ENCODE measurements at regions not wholly inside any gene's neighbourhood (a gene's known extent, or its start where the extent isn't known, plus 50 kb on each side); places are given as distances from the start of the nearest gene placed in this dataset.

DNA sequence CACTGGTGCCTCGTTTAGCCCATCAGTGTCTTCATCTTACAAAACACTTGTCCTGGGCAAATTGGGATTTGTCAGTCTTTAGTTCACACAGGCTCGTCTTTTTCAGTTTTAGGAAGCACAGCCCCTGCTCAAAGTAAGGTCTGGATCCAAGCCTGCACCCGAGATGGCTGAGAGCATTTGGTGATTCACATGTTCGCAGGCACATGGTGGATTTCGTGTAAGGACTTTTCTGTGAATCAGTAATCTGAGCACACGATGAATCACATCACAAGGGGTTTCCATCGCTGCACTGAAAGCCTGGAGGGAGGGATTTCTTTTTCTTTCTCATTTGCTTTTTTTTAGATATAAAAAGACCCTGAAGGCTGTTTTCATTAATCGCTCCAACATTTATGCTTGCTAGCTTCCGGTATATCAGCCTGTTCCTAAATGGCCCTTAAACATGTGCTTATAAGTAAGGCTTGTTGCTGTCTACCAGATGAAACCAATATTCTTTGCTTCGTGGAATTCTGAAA, 435.6 kb upstream of the ATP10A start:
- Histone ChIP-seq H3K9me3 (ENCODE audit: low read depth) (no peaks in the 10 kb centered on the region), H3K4me3 (no peak overlapping the region), H3K36me3 (no peaks in the 10 kb centered on the region), H3K27me3 (no peaks in the 10 kb centered on the region), H3K27ac (no peak overlapping the region), H3K4me1 (ENCODE audit: low read depth) (peaks cover 6% of the 10 kb centered on the region)
- TF ChIP-seq, protein P1, sequence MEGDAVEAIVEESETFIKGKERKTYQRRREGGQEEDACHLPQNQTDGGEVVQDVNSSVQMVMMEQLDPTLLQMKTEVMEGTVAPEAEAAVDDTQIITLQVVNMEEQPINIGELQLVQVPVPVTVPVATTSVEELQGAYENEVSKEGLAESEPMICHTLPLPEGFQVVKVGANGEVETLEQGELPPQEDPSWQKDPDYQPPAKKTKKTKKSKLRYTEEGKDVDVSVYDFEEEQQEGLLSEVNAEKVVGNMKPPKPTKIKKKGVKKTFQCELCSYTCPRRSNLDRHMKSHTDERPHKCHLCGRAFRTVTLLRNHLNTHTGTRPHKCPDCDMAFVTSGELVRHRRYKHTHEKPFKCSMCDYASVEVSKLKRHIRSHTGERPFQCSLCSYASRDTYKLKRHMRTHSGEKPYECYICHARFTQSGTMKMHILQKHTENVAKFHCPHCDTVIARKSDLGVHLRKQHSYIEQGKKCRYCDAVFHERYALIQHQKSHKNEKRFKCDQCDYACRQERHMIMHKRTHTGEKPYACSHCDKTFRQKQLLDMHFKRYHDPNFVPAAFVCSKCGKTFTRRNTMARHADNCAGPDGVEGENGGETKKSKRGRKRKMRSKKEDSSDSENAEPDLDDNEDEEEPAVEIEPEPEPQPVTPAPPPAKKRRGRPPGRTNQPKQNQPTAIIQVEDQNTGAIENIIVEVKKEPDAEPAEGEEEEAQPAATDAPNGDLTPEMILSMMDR (IDR thresholded peaks at IDR 0.05; ENCODE audit: low read depth, low read length), result no peak
- no peak for DNase-seq (ENCODE audit: low read depth in 1 of 2, low spot score in 1 of 2)

DNA sequence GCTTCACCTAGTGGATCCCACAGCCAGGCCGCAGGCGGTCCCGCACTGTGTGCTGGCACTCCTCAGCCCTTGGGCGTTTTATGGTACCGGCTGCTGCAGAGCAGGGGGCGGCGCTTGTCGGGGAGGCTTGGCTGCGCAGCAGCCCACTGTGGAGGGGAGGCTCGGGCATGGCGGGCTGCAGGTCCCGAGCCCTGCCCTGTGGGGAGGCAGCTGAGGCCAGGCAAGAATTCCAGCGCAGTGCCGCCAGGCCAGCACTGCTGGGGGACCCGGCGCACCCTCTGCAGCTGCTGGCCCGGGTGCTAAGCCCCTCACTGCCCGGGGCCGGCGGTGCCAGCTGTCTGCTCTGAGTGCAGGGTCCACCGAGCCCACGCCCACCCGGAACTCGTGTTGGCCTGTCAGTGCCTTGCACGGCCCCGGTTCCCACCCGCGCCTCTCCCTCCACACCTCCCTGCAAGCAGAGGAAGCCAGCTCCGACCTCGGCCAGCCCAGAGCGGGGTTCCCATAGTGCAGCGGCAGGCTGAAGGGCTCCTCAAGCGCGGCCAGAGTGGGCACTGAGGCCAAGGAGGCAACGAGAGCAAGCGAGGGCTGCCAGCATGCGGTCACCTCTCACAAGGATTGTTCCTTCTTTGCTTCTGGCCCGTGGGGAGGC, 435.0 kb upstream of the ATP10A start:
- Histone ChIP-seq H3K4me3 (no peak overlapping the region), H3K27me3 (no peaks in the 10 kb centered on the region), H3K27ac (no peak overlapping the region), H3K4me1 (ENCODE audit: low read depth) (peaks cover 6% of the 10 kb centered on the region), H3K9me3 (ENCODE audit: low read depth) (no peaks in the 10 kb centered on the region), H3K36me3 (no peaks in the 10 kb centered on the region)
- no peak for DNase-seq (ENCODE audit: low read depth in 1 of 2, low spot score in 1 of 2)
- TF ChIP-seq, protein P1 (IDR thresholded peaks at IDR 0.05; ENCODE audit: low read depth, low read length), result no peak

DNA sequence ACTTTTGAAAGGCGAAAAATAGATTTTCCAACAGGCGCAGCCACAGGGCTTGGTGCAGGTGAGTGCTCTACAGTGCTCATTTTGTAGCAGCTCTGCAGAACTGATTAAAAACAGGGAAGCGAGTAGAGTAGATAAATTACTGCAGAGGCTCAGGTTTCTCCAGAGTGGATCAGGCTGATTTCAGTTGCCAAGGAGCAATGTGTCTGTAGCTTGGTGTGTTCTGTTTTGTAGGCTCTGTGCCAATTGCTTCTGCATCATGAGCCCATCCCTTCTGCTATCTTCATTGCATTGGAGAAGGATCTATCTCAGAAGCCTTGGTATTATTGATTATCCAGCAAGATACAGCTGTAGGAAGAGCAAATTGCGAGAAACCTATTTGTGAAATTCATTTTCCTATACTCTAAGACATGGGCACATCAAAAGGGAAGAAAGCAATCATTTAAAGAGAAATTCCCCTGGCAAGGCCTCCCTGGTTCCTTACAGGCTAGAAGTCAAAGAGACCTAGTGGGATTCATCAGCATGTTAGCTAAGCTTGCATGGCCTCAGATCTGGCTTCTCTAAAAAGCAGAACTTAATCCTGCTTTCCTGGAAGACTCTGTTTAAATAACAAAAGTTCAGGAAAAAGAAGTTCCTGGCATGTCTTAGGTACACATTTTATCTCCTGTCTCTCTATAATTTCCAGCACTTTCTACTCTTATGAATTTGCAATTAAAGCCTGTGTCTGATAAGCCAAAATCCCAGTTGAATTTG, 432.4 kb upstream of the ATP10A start:
- Histone ChIP-seq H3K27ac (no peak overlapping the region), H3K36me3 (no peaks in the 10 kb centered on the region)
- DNase-seq (ENCODE audit: low read depth in 1 of 2, low spot score in 1 of 2), result peak in 1 of 2 donors; percentile 20

DNA sequence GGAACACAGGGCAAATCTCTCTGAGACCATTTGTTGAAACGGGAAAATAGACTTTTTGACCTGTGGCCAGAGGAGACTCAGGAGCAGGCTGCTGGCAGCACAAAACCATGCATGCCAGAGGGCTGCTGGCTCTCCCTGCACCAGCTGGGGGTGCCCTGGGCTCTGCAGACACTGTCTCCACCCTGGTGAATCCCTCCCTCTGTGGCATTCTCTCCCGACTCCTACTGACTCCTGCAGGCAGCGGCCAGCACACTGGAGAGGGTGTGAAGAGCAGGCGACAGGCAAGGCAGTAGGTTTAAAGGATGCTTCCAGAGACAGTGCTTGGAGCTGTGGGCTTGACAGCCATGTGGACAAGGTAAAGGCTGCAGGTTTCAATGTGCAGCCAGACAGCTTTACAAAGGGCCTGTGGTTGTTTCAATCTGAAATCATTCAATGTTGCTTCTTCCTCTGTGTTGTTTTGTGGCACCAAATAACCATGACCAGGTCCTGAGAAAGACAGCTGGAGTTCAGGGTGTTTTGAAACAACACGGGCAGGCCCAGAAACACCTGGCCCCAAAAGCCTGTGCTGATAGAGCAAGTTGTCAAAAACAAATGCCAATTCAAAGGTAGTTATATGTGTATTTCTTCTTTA, 431.0 kb upstream of the ATP10A start:
- Histone ChIP-seq H3K9me3 (ENCODE audit: low read depth) (no peaks in the 10 kb centered on the region), H3K4me3 (no peak overlapping the region), H3K4me1 (ENCODE audit: low read depth) (peaks cover 6% of the 10 kb centered on the region), H3K27ac (no peak overlapping the region), H3K36me3 (no peaks in the 10 kb centered on the region), H3K27me3 (no peaks in the 10 kb centered on the region)
- TF ChIP-seq, protein P1 (IDR thresholded peaks at IDR 0.05; ENCODE audit: low read depth, low read length), result no peak
- peak in 1 of 2 donors; percentile 13 for DNase-seq (ENCODE audit: low read depth in 1 of 2, low spot score in 1 of 2)

More for the DNA sequence above, 432.4 kb upstream of the ATP10A start:
- H3K27me3 ChIP-seq, result no peaks in the 10 kb centered on the region
- no peaks in the 10 kb centered on the region for H3K9me3 ChIP-seq (ENCODE audit: low read depth)
- no peak overlapping the region for H3K4me3 ChIP-seq
- TF ChIP-seq, protein P1 (IDR thresholded peaks at IDR 0.05; ENCODE audit: low read depth, low read length), result no peak
- peaks cover 6% of the 10 kb centered on the region for H3K4me1 ChIP-seq (ENCODE audit: low read depth)

DNA sequence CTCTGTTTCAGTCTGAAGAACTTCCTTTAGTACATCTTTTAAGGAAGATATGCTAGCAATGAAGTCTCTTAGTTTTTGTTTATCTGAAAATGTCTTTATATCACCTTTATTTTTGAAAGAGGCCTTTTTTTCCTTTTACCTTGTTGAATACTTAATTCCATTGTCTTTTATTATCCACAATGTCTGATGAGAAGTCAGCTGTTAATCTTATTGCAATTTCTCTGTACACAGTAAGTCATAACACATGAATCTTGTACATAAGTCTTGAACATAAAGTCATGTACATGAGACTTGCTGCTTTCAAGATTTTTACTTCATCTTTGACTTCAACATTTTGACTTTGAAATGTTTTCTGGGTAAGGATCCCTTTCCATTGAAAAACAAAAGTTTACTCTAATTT, 424.3 kb upstream of the ATP10A start:
- Histone ChIP-seq H3K27me3 (no peaks in the 10 kb centered on the region), H3K4me3 (no peak overlapping the region), H3K4me1 (ENCODE audit: low read depth) (no peaks in the 10 kb centered on the region), H3K36me3 (no peaks in the 10 kb centered on the region), H3K27ac (no peak overlapping the region), H3K9me3 (ENCODE audit: low read depth) (no peaks in the 10 kb centered on the region)
- DNase-seq (ENCODE audit: low read depth in 1 of 2, low spot score in 1 of 2), result no peak
- TF ChIP-seq, protein P1 (IDR thresholded peaks at IDR 0.05; ENCODE audit: low read depth, low read length), result no peak
